Liver (tissue), 8 donors: ENCODE measurements at regions not wholly inside any gene's neighbourhood (a gene's known extent, or its start where the extent isn't known, plus 50 kb on each side); places are given as distances from the start of the nearest gene placed in this dataset.

ENCODE experiments used
- DNase-seq: peaks from one replicate; pipeline ENCODE4 v3.0.0-alpha.2; 2017; ENCODE audit warnings: low spot score
- H3K27ac ChIP-seq, 2 donors: one replicate each; pipeline ENCODE4 v1.7.0; 2013; ENCODE audit warnings: inconsistent platforms in 2 of 2, low read length in 2 of 2, control low read depth in 1 of 2, low read depth in 1 of 2, mild to moderate bottlenecking in 1 of 2
- H3K27me3 ChIP-seq, 4 donors: one replicate each; pipeline versions ENCODE4 v1.6.1 to v1.7.0; 2013; ENCODE audit warnings: low read length in 3 of 4, inconsistent platforms in 1 of 4, mild to moderate bottlenecking in 1 of 4, moderate library complexity in 1 of 4; ENCODE audit not compliant: control insufficient read depth in 4 of 4, insufficient read depth in 4 of 4
- H3K36me3 ChIP-seq, 4 donors: one replicate each; pipeline versions ENCODE4 v1.6.1 to v1.7.0; 2013; ENCODE audit warnings: low read length in 3 of 4, mild to moderate bottlenecking in 3 of 4, low read depth in 1 of 4, moderate library complexity in 1 of 4; ENCODE audit not compliant: control insufficient read depth in 4 of 4, insufficient read depth in 3 of 4
- H3K4me1 ChIP-seq, 4 donors: one replicate each; pipeline versions ENCODE4 v1.6.1 to v1.7.0; 2013; ENCODE audit warnings: low read length in 3 of 4, mild to moderate bottlenecking in 3 of 4, moderate library complexity in 1 of 4; ENCODE audit not compliant: control insufficient read depth in 4 of 4, insufficient read depth in 4 of 4
- H3K4me3 ChIP-seq, 3 donors: one replicate each; pipeline versions ENCODE4 v1.6.1 to v1.7.0; 2013; ENCODE audit warnings: low read length in 3 of 3, control low read depth in 1 of 3, low read depth in 1 of 3, mild to moderate bottlenecking in 1 of 3
- H3K9ac ChIP-seq, 2 donors: one replicate each; pipeline ENCODE4 v1.7.0; 2013; ENCODE audit warnings: low read length in 2 of 2, mild to moderate bottlenecking in 2 of 2, moderate library complexity in 2 of 2, control low read depth in 1 of 2, low read depth in 1 of 2
- H3K9me3 ChIP-seq, 4 donors: one replicate each; pipeline versions ENCODE4 v1.6.1 to v1.7.0; 2013; ENCODE audit warnings: low read length in 3 of 4; ENCODE audit not compliant: control insufficient read depth in 4 of 4
- ATF3 ChIP-seq: IDR thresholded peaks from 2 replicates; pipeline ENCODE4 v1.6.1; 2016; ENCODE audit warnings: antibody characterized with exemption
- EGR1 ChIP-seq, 2 donors: IDR thresholded peaks; 2 replicates each; pipeline ENCODE4 v1.6.1; 2016 to 2018; ENCODE audit warnings: antibody characterized with exemption in 2 of 2, low read depth in 2 of 2
- FOXA1 ChIP-seq: IDR thresholded peaks from 2 replicates; pipeline ENCODE4 v1.6.1; 2016; ENCODE audit warnings: antibody characterized with exemption
- GABPA ChIP-seq, 2 donors: IDR thresholded peaks in 1 of 2; conservative IDR thresholded peaks in 1 of 2; 2 replicates each; pipeline ENCODE4 v1.6.1; 2016; ENCODE audit warnings: antibody characterized with exemption in 2 of 2, mild to moderate bottlenecking in 1 of 2, moderate library complexity in 1 of 2
- HNF4A ChIP-seq, 2 donors: conservative IDR thresholded peaks; 2 replicates each; pipeline ENCODE4 v1.6.1; 2016; ENCODE audit warnings: antibody characterized with exemption in 2 of 2, mild to moderate bottlenecking in 2 of 2
- HNF4G ChIP-seq: IDR thresholded peaks from 2 replicates; pipeline ENCODE4 v1.6.1; 2016; ENCODE audit warnings: antibody characterized with exemption
- JUND ChIP-seq, 2 donors: IDR thresholded peaks; 2 replicates each; pipeline ENCODE4 v1.6.1; 2016; ENCODE audit warnings: antibody characterized with exemption in 2 of 2
- MAX ChIP-seq: IDR thresholded peaks from 2 replicates; pipeline ENCODE4 v1.6.1; 2016; ENCODE audit warnings: antibody characterized with exemption
- NR2F2 ChIP-seq: IDR thresholded peaks from 2 replicates; pipeline ENCODE4 v1.6.1; 2016; ENCODE audit warnings: antibody characterized with exemption
- RAD21 ChIP-seq, 2 donors: IDR thresholded peaks; 2 replicates each; pipeline ENCODE4 v1.6.1; 2016; ENCODE audit warnings: antibody characterized with exemption in 2 of 2, mild to moderate bottlenecking in 2 of 2
- REST ChIP-seq: IDR thresholded peaks from 2 replicates; pipeline ENCODE4 v1.6.1; 2016; ENCODE audit warnings: antibody characterized with exemption, mild to moderate bottlenecking
- RXRA ChIP-seq, 2 donors: IDR thresholded peaks; 2 replicates each; pipeline ENCODE4 v1.6.1; 2017 to 2018; ENCODE audit warnings: antibody characterized with exemption in 2 of 2, mild to moderate bottlenecking in 1 of 2
- SP1 ChIP-seq: IDR thresholded peaks from 2 replicates; pipeline ENCODE4 v1.6.1; 2018; ENCODE audit warnings: antibody characterized with exemption, mild to moderate bottlenecking
- TAF1 ChIP-seq: conservative IDR thresholded peaks from 2 replicates; pipeline ENCODE4 v1.6.1; 2016; ENCODE audit warnings: antibody characterized with exemption, mild to moderate bottlenecking
- ZBTB33 ChIP-seq: IDR thresholded peaks from 2 replicates; pipeline ENCODE4 v1.6.1; 2016; ENCODE audit warnings: antibody characterized with exemption
- WGBS: extraction: QIAGEN DNeasy Blood & Tissue Kit; methylation state at CpG from one replicate; pipeline ENCODE4 v1.1.7; 2013; 5-methylcytosine and 5-hydroxymethylcytosine counted together
- TF ChIP-seq, protein P1 (sequence below): fragments of 150-350 bp; IDR thresholded peaks from 2 replicates; pipeline ENCODE4 v1.5.1; 2017; ENCODE audit warnings: improper control_type of control experiment, low read depth, low read length; ENCODE audit not compliant: missing input control
- donor health status: healthy.
- donor health status: healthy.
- donor health status: healthy.
- donor health status: healthy.
- donor health status: healthy.

- no peak overlapping the region for H3K4me3 ChIP-seq
- no peaks in the 10 kb centered on the region for H3K4me1 ChIP-seq
- no peaks in the 10 kb centered on the region for H3K36me3 ChIP-seq
- no peak for DNase-seq
- WGBS: 86% methylated on average over 2 of the region's 2 CpGs
- H3K27me3 ChIP-seq: no peaks in the 10 kb centered on the region
- H3K9me3 ChIP-seq: no peaks in the 10 kb centered on the region
- no peak overlapping the region for H3K9ac ChIP-seq
- TF ChIP-seq REST: no peak
- H3K27ac ChIP-seq: no peak overlapping the region
Measured at GRCh38 chr6:98469141-98469540, 365.2 kb upstream of the POU3F2 start.

GRCh38 chr6:98470821-98471220, 363.6 kb upstream of the POU3F2 start:
- Histone ChIP-seq H3K27ac (no peak overlapping the region), H3K9me3 (no peaks in the 10 kb centered on the region), H3K36me3 (no peaks in the 10 kb centered on the region), H3K9ac (no peak overlapping the region), H3K4me3 (no peak overlapping the region), H3K27me3 (no peaks in the 10 kb centered on the region), H3K4me1 (no peaks in the 10 kb centered on the region)
- 85% methylated on average over 1 of the region's 1 CpG for WGBS
- TF ChIP-seq SP1 (no peak), EGR1 (IDR thresholded peaks at IDR 0.05; ENCODE audit: low read depth in 2 of 2) (no peak), RAD21 (IDR thresholded peaks at IDR 0.05) (no peak), HNF4A (conservative IDR thresholded peaks at IDR 0.05) (no peak), NR2F2 (no peak), TAF1 (no peak), GABPA (IDR thresholded peaks at IDR 0.05 in 1 of 2, conservative IDR thresholded peaks at IDR 0.05 in 1 of 2) (no peak)
- TF ChIP-seq, protein P1, sequence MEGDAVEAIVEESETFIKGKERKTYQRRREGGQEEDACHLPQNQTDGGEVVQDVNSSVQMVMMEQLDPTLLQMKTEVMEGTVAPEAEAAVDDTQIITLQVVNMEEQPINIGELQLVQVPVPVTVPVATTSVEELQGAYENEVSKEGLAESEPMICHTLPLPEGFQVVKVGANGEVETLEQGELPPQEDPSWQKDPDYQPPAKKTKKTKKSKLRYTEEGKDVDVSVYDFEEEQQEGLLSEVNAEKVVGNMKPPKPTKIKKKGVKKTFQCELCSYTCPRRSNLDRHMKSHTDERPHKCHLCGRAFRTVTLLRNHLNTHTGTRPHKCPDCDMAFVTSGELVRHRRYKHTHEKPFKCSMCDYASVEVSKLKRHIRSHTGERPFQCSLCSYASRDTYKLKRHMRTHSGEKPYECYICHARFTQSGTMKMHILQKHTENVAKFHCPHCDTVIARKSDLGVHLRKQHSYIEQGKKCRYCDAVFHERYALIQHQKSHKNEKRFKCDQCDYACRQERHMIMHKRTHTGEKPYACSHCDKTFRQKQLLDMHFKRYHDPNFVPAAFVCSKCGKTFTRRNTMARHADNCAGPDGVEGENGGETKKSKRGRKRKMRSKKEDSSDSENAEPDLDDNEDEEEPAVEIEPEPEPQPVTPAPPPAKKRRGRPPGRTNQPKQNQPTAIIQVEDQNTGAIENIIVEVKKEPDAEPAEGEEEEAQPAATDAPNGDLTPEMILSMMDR: no peak
- no peak for DNase-seq

DNA sequence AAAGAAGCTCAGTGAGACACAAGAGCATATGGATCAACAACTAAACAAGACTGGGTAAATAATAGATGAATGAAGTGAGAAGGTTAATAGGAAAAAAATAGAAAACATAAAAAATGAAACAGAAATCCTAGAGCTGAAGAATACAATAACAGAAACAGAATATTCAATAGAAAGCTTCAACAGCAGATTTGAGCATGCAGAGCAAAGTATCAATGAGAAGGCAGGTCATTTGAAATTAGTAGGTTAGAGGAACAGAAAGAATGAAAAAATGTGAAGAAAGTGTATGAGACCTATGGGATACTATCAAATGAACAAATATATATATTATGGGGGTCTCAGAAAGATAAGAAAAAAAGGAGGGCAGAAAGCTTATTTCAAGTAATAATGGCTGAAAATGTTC, 362.9 kb upstream of the POU3F2 start:
- Histone ChIP-seq H3K4me3 (no peak overlapping the region), H3K36me3 (no peaks in the 10 kb centered on the region), H3K4me1 (no peaks in the 10 kb centered on the region), H3K27me3 (no peaks in the 10 kb centered on the region), H3K27ac (no peak overlapping the region), H3K9me3 (no peaks in the 10 kb centered on the region), H3K9ac (no peak overlapping the region)
- no peak for TF ChIP-seq JUND (IDR thresholded peaks at IDR 0.05)
- no peak for TF ChIP-seq MAX
- no peak for TF ChIP-seq ATF3
- no peak for TF ChIP-seq GABPA (IDR thresholded peaks at IDR 0.05 in 1 of 2, conservative IDR thresholded peaks at IDR 0.05 in 1 of 2)
- TF ChIP-seq FOXA1: no peak
- no peak for TF ChIP-seq HNF4G
- no peak for TF ChIP-seq RXRA (IDR thresholded peaks at IDR 0.05)
- TF ChIP-seq SP1: no peak
- TF ChIP-seq ZBTB33: no peak
- no peak for TF ChIP-seq TAF1
- TF ChIP-seq NR2F2: no peak
- DNase-seq: no peak
